K562 (cell line): ENCODE measurements at regions not wholly inside any gene's neighbourhood (a gene's known extent, or its start where the extent isn't known, plus 50 kb on each side); places are given as distances from the start of the nearest gene placed in this dataset.

Source experiments
- ATAC-seq: fragments of 200-7000 bp; cut with Tn5 transposase; 3 replicates; pipeline ENCODE4 v1.9.1; 2020; ENCODE audit warnings: moderate library complexity
- BruUV-seq: library from RNA; stranded (reverse); fragments of 400-500 nt; replicated peaks from 2 replicates; lab custom pipeline; 2021; lab: Mats Ljungman, UMichigan
- CTCF ChIA-PET: fragments of 300-600 bp; formaldehyde crosslinking; extraction: SDS; loops from one replicate; lab custom pipeline; 2021; ENCODE audit warnings: low intra/inter-chr PET ratio; lab: Yijun Ruan, JAX
- POLR2A ChIA-PET: fragments of 300-600, 350-650 bp; sonication (Branson Sonifier 250); formaldehyde crosslinking; extraction: SDS; loops from one replicate; lab custom pipeline; 2021; ENCODE audit warnings: antibody characterized with exemption, inconsistent platforms; lab: Yijun Ruan, JAX
- DNase-seq, 4 experiments: peaks; one replicate each; pipeline versions ENCODE4 v3.0.0 to v3.0.0-alpha.2; 2011 to 2018; ENCODE audit warnings: low spot score in 3 of 4, mixed read lengths in 3 of 4; ENCODE audit errors: extremely low read depth in 1 of 4
- FAIRE-seq: peaks from 2 replicates; lab custom pipeline; 2011; peaks lifted over from hg19 to GRCh38; lab: Jason Lieb, UNC
- H2AFZ ChIP-seq: 2 replicates; pipeline ENCODE4 v1.6.0; 2011; ENCODE audit warnings: low read depth, low read length, control low read depth, inconsistent platforms
- H3K27ac ChIP-seq: fragments of 200-600 bp; 3 replicates; pipeline ENCODE4 v1.8.0; 2011; ENCODE audit warnings: low read depth, mild to moderate bottlenecking, control low read depth, inconsistent platforms, low read length, moderate library complexity, mixed read lengths; ENCODE audit errors: extremely low read depth
- H3K27me3 ChIP-seq, 2 experiments: fragments of 300-600 bp in 1 of 2; 2 replicates in 1 of 2; 3 replicates in 1 of 2; pipeline versions ENCODE4 v1.6.0 to v1.8.0; 2011; ENCODE audit warnings: inconsistent platforms in 2 of 2, low read length in 2 of 2, mild to moderate bottlenecking in 1 of 2, mixed read lengths in 1 of 2, moderate library complexity in 1 of 2; ENCODE audit not compliant: control insufficient read depth in 2 of 2, insufficient read depth in 2 of 2
- H3K36me3 ChIP-seq: fragments of 300-600 bp; 3 replicates; pipeline ENCODE4 v1.8.0; 2011; ENCODE audit warnings: mild to moderate bottlenecking, low read length, inconsistent platforms; ENCODE audit not compliant: control insufficient read depth, insufficient read depth
- H3K4me1 ChIP-seq, 2 experiments: fragments of 200-600 bp in 1 of 2; replicated peaks in 1 of 2; 2 replicates in 1 of 2; 3 replicates in 1 of 2; pipeline versions ENCODE4 v1.5.1 to v1.8.0; 2011; ENCODE audit warnings: inconsistent platforms in 2 of 2, low read length in 2 of 2, mild to moderate bottlenecking in 1 of 2, mixed read lengths in 1 of 2, moderate library complexity in 1 of 2; ENCODE audit not compliant: control insufficient read depth in 2 of 2, insufficient read depth in 2 of 2
- H3K4me2 ChIP-seq: 2 replicates; pipeline ENCODE4 v1.6.1; 2011; ENCODE audit warnings: low read length, control low read depth, inconsistent platforms, mixed read lengths; ENCODE audit not compliant: insufficient read depth
- H3K4me3 ChIP-seq: fragments of 200-600 bp; sonication (generic), shearing (Covaris generic); 2 replicates; pipeline ENCODE4 v1.5.1; 2016; ENCODE audit warnings: control low read depth, inconsistent platforms
- H3K79me2 ChIP-seq: fragments of 200-600 bp; 3 replicates; pipeline ENCODE4 v1.8.0; 2011; ENCODE audit warnings: low read length, inconsistent platforms; ENCODE audit not compliant: control insufficient read depth, insufficient read depth
- H3K9ac ChIP-seq, 2 experiments: 2 replicates each; pipeline versions ENCODE4 v1.6.0 to v1.6.1; 2011; ENCODE audit warnings: low read depth in 2 of 2, low read length in 2 of 2, control low read depth in 1 of 2, inconsistent platforms in 1 of 2, mild to moderate bottlenecking in 1 of 2, mixed read lengths in 1 of 2; ENCODE audit not compliant: insufficient read depth in 1 of 2
- H3K9me1 ChIP-seq: one replicate; pipeline ENCODE4 v1.6.0; 2011; ENCODE audit warnings: inconsistent platforms, mild to moderate bottlenecking, low read length, moderate library complexity; ENCODE audit not compliant: control insufficient read depth, insufficient read depth
- H3K9me3 ChIP-seq: replicated peaks from 2 replicates; pipeline ENCODE4 v1.5.1; 2011; ENCODE audit warnings: low read depth, low read length, inconsistent platforms; ENCODE audit not compliant: control insufficient read depth, insufficient read depth
- H4K20me1 ChIP-seq: replicated peaks from 2 replicates; pipeline ENCODE4 v1.6.1; 2011; ENCODE audit warnings: low read length, inconsistent platforms, mixed read lengths; ENCODE audit not compliant: control insufficient read depth, insufficient read depth
- CAMTA2 ChIP-seq: fragments of 250-450 bp; sonication (Bioruptor Pico); conservative IDR thresholded peaks from 2 replicates; pipeline ENCODE4 v1.5.1; 2022
- CSDE1 ChIP-seq, 2 experiments: fragments of 450-650 bp; IDR thresholded peaks; 2 replicates each; pipeline ENCODE4 v1.6.1; 2016; ENCODE audit warnings: mild to moderate bottlenecking in 1 of 2
- ELF1 ChIP-seq: fragments of 200-800 bp; sonication (Bioruptor generic); IDR thresholded peaks from 2 replicates; pipeline ENCODE4 v1.6.1; 2016; ENCODE audit warnings: missing genetic modification characterization, missing compliant biosample characterization
- GATAD2A ChIP-seq: fragments of 450-650 bp; IDR thresholded peaks from 2 replicates; pipeline ENCODE4 v1.6.1; 2017
- HBP1 ChIP-seq: fragments of 450-650 bp; formaldehyde crosslinking; IDR thresholded peaks from 2 replicates; pipeline ENCODE4 v1.4.0; 2022; ENCODE audit warnings: missing genetic modification characterization
- MED1 ChIP-seq: sonication (generic); formaldehyde crosslinking; IDR thresholded peaks from 2 replicates; pipeline ENCODE4 v1.8.1; 2023; ENCODE audit warnings: missing genetic modification reagents, borderline replicate concordance
- NCOR1 ChIP-seq: fragments of 450-650 bp; IDR thresholded peaks from 2 replicates; pipeline ENCODE4 v1.6.1; 2016; ENCODE audit warnings: mild to moderate bottlenecking, moderate library complexity
- PHTF2 ChIP-seq: fragments of 250-450 bp; sonication (Bioruptor Pico); IDR thresholded peaks from 2 replicates; pipeline ENCODE4 v1.5.0; 2021; ENCODE audit warnings: mild to moderate bottlenecking
- POLR2AphosphoS5 ChIP-seq: IDR thresholded peaks from 2 replicates; pipeline ENCODE4 v1.6.1; 2011; ENCODE audit warnings: mild to moderate bottlenecking, low read depth, low read length, moderate library complexity; ENCODE audit not compliant: control insufficient read depth, insufficient read depth
- PURB ChIP-seq: sonication (generic); formaldehyde crosslinking; IDR thresholded peaks from 2 replicates; pipeline ENCODE4 v1.9.0; 2021; ENCODE audit warnings: low read depth, mild to moderate bottlenecking, missing genetic modification reagents
- RBFOX2 ChIP-seq: fragments of 200-400 bp; formaldehyde crosslinking; IDR thresholded peaks from 2 replicates; pipeline ENCODE4 v1.6.1; 2017; ENCODE audit warnings: low read depth, mild to moderate bottlenecking, low read length, moderate library complexity
- SRSF9 ChIP-seq: fragments of 200-400 bp; formaldehyde crosslinking; IDR thresholded peaks from 2 replicates; pipeline ENCODE4 v1.6.1; 2017; ENCODE audit warnings: low read depth, low read length, borderline replicate concordance
- TFAM ChIP-seq: fragments of 250-450 bp; sonication (Bioruptor Pico); conservative IDR thresholded peaks from 2 replicates; pipeline ENCODE4 v1.5.0; 2021; ENCODE audit warnings: mild to moderate bottlenecking, moderate library complexity
- ZBTB9 ChIP-seq: fragments of 450-650 bp; formaldehyde crosslinking; IDR thresholded peaks from 2 replicates; pipeline ENCODE4 v1.4.0; 2020; ENCODE audit warnings: mild to moderate bottlenecking, moderate library complexity
- ZC3H4 ChIP-seq: sonication (generic); formaldehyde crosslinking; IDR thresholded peaks from 2 replicates; pipeline ENCODE4 v1.9.0; 2021; ENCODE audit warnings: missing genetic modification reagents, borderline replicate concordance
- ZNF24 ChIP-seq: fragments of 450-650 bp; IDR thresholded peaks from 2 replicates; pipeline ENCODE4 v1.6.1; 2016
- ZNF518B ChIP-seq: fragments of 250-450 bp; sonication (Bioruptor Pico); IDR thresholded peaks from 2 replicates; pipeline ENCODE4 v1.5.0; 2021; ENCODE audit warnings: mild to moderate bottlenecking, moderate library complexity
- ZNF785 ChIP-seq: fragments of 250-450 bp; sonication (Bioruptor Pico); IDR thresholded peaks from 2 replicates; pipeline ENCODE4 v1.4.0; 2020; ENCODE audit warnings: mild to moderate bottlenecking
- WGBS: fragments of 100-300 bp; shearing (Covaris generic); methylation state at CpG from one replicate; pipeline ENCODE4 v1.1.6; 2016; ENCODE audit warnings: low coverage, mixed read lengths; ENCODE audit not compliant: insufficient coverage; ENCODE audit errors: missing lambda C conversion rate; 5-methylcytosine and 5-hydroxymethylcytosine counted together
- in situ Hi-C: fragments of 300-500 bp; cut with MboI; formaldehyde crosslinking; loops from 4 replicates; pipeline ENCODE4 v1.15.0; 2018; ENCODE audit warnings: inconsistent platforms, mixed read lengths
- intact Hi-C: fragments of 100-400 bp; cut with micrococcal nuclease; formaldehyde crosslinking; loops from 2 replicates; pipeline ENCODE4 v1.14.2; 2022

GRCh38 chr2:241942416-241943208 is 73.1 kb downstream of the RTP5 start:
- Histone ChIP-seq H3K9ac (peak overlapping the region in 1 of 2 experiments; percentile 35; a peak in 1 of 4 replicates), H3K36me3 (no peaks in the 10 kb centered on the region), H3K9me1 (no peaks in the 10 kb centered on the region), H3K27me3 (peaks cover 0 to 8% of the 10 kb centered on the region in 2 experiments; a peak in 2 of 5 replicates), H3K27ac (no peak overlapping the region), H2AFZ (no peak overlapping the region), H3K4me1 (peaks cover 0 to 6% of the 10 kb centered on the region in 2 experiments; a peak in 2 of 5 replicates), H3K79me2 (no peaks in the 10 kb centered on the region), H3K4me3 (no peak overlapping the region), H3K9me3 (peaks cover 4% of the 10 kb centered on the region; the same call in 1 of the 2 replicates), H4K20me1 (no peaks in the 10 kb centered on the region), H3K4me2 (no peak overlapping the region)
- DNase-seq (no peak), ATAC-seq (no peak), FAIRE-seq (no peak)
- intact Hi-C loops (no loop called here), in situ Hi-C loops (no loop called here)
- POLR2A ChIA-PET: no interaction called here
- BruUV-seq: no TSS peak
- WGBS: 38% methylated on average over 11 of the region's 19 CpGs
- CTCF ChIA-PET: no interaction called here
- no peak for TF ChIP-seq ZNF518B
- no peak for TF ChIP-seq SRSF9
- no peak for TF ChIP-seq CAMTA2 (CRISPR knock-in tag)
- TF ChIP-seq ZNF785 (CRISPR knock-in tag): no peak
- TF ChIP-seq PHTF2 (CRISPR knock-in tag): no peak
- no peak for TF ChIP-seq RBFOX2
- TF ChIP-seq PURB (CRISPR knock-in tag): no peak
- TF ChIP-seq ZBTB9: no peak
- no peak for TF ChIP-seq GATAD2A
- TF ChIP-seq ZC3H4: no peak
- no peak for TF ChIP-seq NCOR1
- no peak for TF ChIP-seq POLR2AphosphoS5
- no peak for TF ChIP-seq MED1 (CRISPR knock-in tag)
- no peak for TF ChIP-seq ELF1 (tag)
- TF ChIP-seq TFAM (CRISPR knock-in tag): no peak
- TF ChIP-seq CSDE1 (IDR thresholded peaks at IDR 0.05): no peak
- TF ChIP-seq ZNF24: no peak
- no peak for TF ChIP-seq HBP1 (CRISPR knock-in tag)
